ENCODE measurements at regions not wholly inside any gene's neighbourhood (a gene's known extent, or its start where the extent isn't known, plus 50 kb on each side); places are given as distances from the start of the nearest gene placed in this dataset.

- DNase-seq (ENCODE audit: low spot score): no peak
These were observed 147.7 kb upstream of the RPS6KA2 start for GRCh38 chr6:166774770-166775169.

- no peak for DNase-seq (ENCODE audit: low spot score)
These were observed 147.2 kb upstream of the RPS6KA2 start for GRCh38 chr6:166774292-166774691.

- DNase-seq (ENCODE audit: low spot score): no peak
These were observed 145.5 kb upstream of the RPS6KA2 start for GRCh38 chr6:166772518-166772917.

- DNase-seq (ENCODE audit: low spot score): no peak
These were observed 144.7 kb upstream of the RPS6KA2 start for GRCh38 chr6:166771701-166772100.

GRCh38 chr6:166770216-166771116 is 143.4 kb upstream of the RPS6KA2 start:
- DNase-seq (ENCODE audit: low spot score): no peak

GRCh38 chr6:166769648-166770047 is 142.6 kb upstream of the RPS6KA2 start:
- DNase-seq (ENCODE audit: low spot score): no peak

- no peak for DNase-seq (ENCODE audit: low spot score)
These were observed 141.7 kb upstream of the RPS6KA2 start for GRCh38 chr6:166768761-166769160.

- DNase-seq (ENCODE audit: low spot score): no peak
These were observed 140.2 kb upstream of the RPS6KA2 start for GRCh38 chr6:166767230-166767629.

GRCh38 chr6:166766769-166767168 is 139.7 kb upstream of the RPS6KA2 start:
- DNase-seq (ENCODE audit: low spot score): no peak

- no peak for DNase-seq (ENCODE audit: low spot score)
These were observed 138.1 kb upstream of the RPS6KA2 start for GRCh38 chr6:166765234-166765541.

GRCh38 chr6:166764473-166765233 is 137.6 kb upstream of the RPS6KA2 start:
- DNase-seq (ENCODE audit: low spot score): no peak

GRCh38 chr6:166763606-166764472 is 136.8 kb upstream of the RPS6KA2 start:
- no peak for DNase-seq (ENCODE audit: low spot score)

- no peak for DNase-seq (ENCODE audit: low spot score)
These were observed 134.8 kb upstream of the RPS6KA2 start for GRCh38 chr6:166761801-166762200.

- DNase-seq (ENCODE audit: low spot score): no peak
These were observed 133.2 kb upstream of the RPS6KA2 start for GRCh38 chr6:166760288-166760687.

- DNase-seq (ENCODE audit: low spot score): no peak
These were observed 131.2 kb upstream of the RPS6KA2 start for GRCh38 chr6:166758136-166758704.

- no peak for DNase-seq (ENCODE audit: low spot score)
These were observed 130.4 kb upstream of the RPS6KA2 start for GRCh38 chr6:166757232-166758135.

- no peak for DNase-seq (ENCODE audit: low spot score)
These were observed 127.4 kb upstream of the RPS6KA2 start for GRCh38 chr6:166754218-166755030.

- no peak for DNase-seq (ENCODE audit: low spot score)
These were observed 126.1 kb upstream of the RPS6KA2 start for GRCh38 chr6:166752928-166753721.

- no peak for DNase-seq (ENCODE audit: low spot score)
These were observed 125.0 kb upstream of the RPS6KA2 start for GRCh38 chr6:166752097-166752496.
